HFFc6 (cell line): ENCODE measurements at regions not wholly inside any gene's neighbourhood (a gene's known extent, or its start where the extent isn't known, plus 50 kb on each side); places are given as distances from the start of the nearest gene placed in this dataset.

Experiments used
- DNase-seq: peaks from one replicate; pipeline ENCODE4 v3.0.0-alpha.2; 2018
- H3K27ac Mint-ChIP-seq: 2 replicates; pipeline ENCODE4 v1.8.0; 2020; ENCODE audit warnings: mild to moderate bottlenecking, mixed read lengths
- H3K27me3 Mint-ChIP-seq: 2 replicates; pipeline ENCODE4 v1.8.0; 2021; ENCODE audit warnings: mild to moderate bottlenecking, moderate library complexity, mixed read lengths; ENCODE audit not compliant: insufficient read depth
- H3K36me3 Mint-ChIP-seq: 2 replicates; pipeline ENCODE4 v1.8.0; 2021; ENCODE audit warnings: low read depth, mixed read lengths
- H3K4me1 Mint-ChIP-seq: 2 replicates; pipeline ENCODE4 v1.8.0; 2020; ENCODE audit warnings: low read depth, mixed read lengths
- H3K4me3 Mint-ChIP-seq: 2 replicates; pipeline ENCODE4 v1.8.0; 2020; ENCODE audit warnings: mild to moderate bottlenecking, moderate library complexity, mixed read lengths
- H3K9me3 Mint-ChIP-seq: 2 replicates; pipeline ENCODE4 v1.8.0; 2020; ENCODE audit warnings: mild to moderate bottlenecking, mixed read lengths
- CTCF ChIP-seq: fragments of 200-600 bp; sonication (generic); IDR thresholded peaks from 2 replicates; pipeline ENCODE4 v1.5.0; 2021; ENCODE audit warnings: antibody characterized with exemption, mild to moderate bottlenecking

GRCh38 chr15:94785091-94785490 lies 553.7 kb downstream of the MCTP2 start:
- no peak for DNase-seq
- H3K4me1 Mint-ChIP-seq = no peaks in the 10 kb centered on the region
- H3K27ac Mint-ChIP-seq = no peak overlapping the region
- TF ChIP-seq CTCF = no peak
- H3K36me3 Mint-ChIP-seq = peaks cover 4% of the 10 kb centered on the region; the same call in 1 of the 2 replicates
- H3K9me3 Mint-ChIP-seq = peaks cover 49% of the 10 kb centered on the region
- no peak overlapping the region for H3K4me3 Mint-ChIP-seq
- no peaks in the 10 kb centered on the region for H3K27me3 Mint-ChIP-seq

GRCh38 chr15:94791008-94791407 lies 559.6 kb downstream of the MCTP2 start:
- H3K4me3 Mint-ChIP-seq = no peak overlapping the region
- H3K27me3 Mint-ChIP-seq = no peaks in the 10 kb centered on the region
- H3K27ac Mint-ChIP-seq = no peak overlapping the region
- DNase-seq = no peak
- peaks cover 49% of the 10 kb centered on the region for H3K9me3 Mint-ChIP-seq
- peaks cover 4% of the 10 kb centered on the region; the same call in 1 of the 2 replicates for H3K36me3 Mint-ChIP-seq
- TF ChIP-seq CTCF = no peak
- H3K4me1 Mint-ChIP-seq = no peaks in the 10 kb centered on the region

- DNase-seq = no peak
- no peaks in the 10 kb centered on the region for H3K27me3 Mint-ChIP-seq
- peaks cover 4% of the 10 kb centered on the region; the same call in 1 of the 2 replicates for H3K36me3 Mint-ChIP-seq
- H3K4me1 Mint-ChIP-seq = no peaks in the 10 kb centered on the region
- H3K4me3 Mint-ChIP-seq = no peak overlapping the region
- H3K27ac Mint-ChIP-seq = no peak overlapping the region
- H3K9me3 Mint-ChIP-seq = peaks cover 45% of the 10 kb centered on the region
- TF ChIP-seq CTCF = no peak
Measured at GRCh38 chr15:94791510-94791909, 560.1 kb downstream of the MCTP2 start.

GRCh38 chr15:94792196-94792595 lies 560.8 kb downstream of the MCTP2 start:
- TF ChIP-seq CTCF = no peak
- Mint-ChIP-seq H3K9me3 (peaks cover 47% of the 10 kb centered on the region), H3K4me3 (no peak overlapping the region), H3K4me1 (no peaks in the 10 kb centered on the region), H3K27ac (no peak overlapping the region), H3K36me3 (peaks cover 4% of the 10 kb centered on the region; the same call in 1 of the 2 replicates), H3K27me3 (no peaks in the 10 kb centered on the region)
- no peak for DNase-seq

- DNase-seq = no peak
- Mint-ChIP-seq H3K4me1 (no peaks in the 10 kb centered on the region), H3K36me3 (peaks cover 2% of the 10 kb centered on the region; the same call in 1 of the 2 replicates), H3K27me3 (no peaks in the 10 kb centered on the region), H3K4me3 (no peak overlapping the region), H3K9me3 (peaks cover 49% of the 10 kb centered on the region), H3K27ac (no peak overlapping the region)
- no peak for TF ChIP-seq CTCF
Measured at GRCh38 chr15:94793207-94793606, 561.8 kb downstream of the MCTP2 start.

GRCh38 chr15:94793641-94794040 lies 562.3 kb downstream of the MCTP2 start:
- H3K4me1 Mint-ChIP-seq = no peaks in the 10 kb centered on the region
- no peak overlapping the region for H3K4me3 Mint-ChIP-seq
- no peak for TF ChIP-seq CTCF
- H3K36me3 Mint-ChIP-seq = no peaks in the 10 kb centered on the region
- DNase-seq = no peak
- H3K27ac Mint-ChIP-seq = no peak overlapping the region
- peaks cover 44% of the 10 kb centered on the region for H3K9me3 Mint-ChIP-seq
- no peaks in the 10 kb centered on the region for H3K27me3 Mint-ChIP-seq
